ENCODE measurements at regions not wholly inside any gene's neighbourhood (a gene's known extent, or its start where the extent isn't known, plus 50 kb on each side); places are given as distances from the start of the nearest gene placed in this dataset.

DNA sequence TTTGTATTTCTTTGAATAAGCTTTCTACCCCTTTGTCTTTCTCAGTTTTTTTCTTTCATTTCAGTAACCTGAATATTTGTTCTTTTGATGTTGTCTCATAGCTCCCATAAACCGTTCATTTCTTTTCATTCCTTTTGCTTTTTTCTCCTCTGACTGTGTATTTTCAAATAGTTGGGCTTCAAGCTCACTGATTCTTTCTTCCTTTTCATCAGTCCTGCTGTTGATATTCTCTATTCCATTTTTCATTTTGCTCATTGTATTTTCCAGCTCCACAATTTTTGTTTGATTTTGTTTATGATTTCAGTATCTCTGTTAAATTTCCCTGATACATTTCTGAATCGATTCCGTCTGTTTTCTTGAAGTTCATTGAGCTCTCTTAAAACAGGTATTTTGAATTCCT is 129.6 kb upstream of the NUDT6 start:
- Histone ChIP-seq H3K36me3 (ENCODE audit: control insufficient read depth in 2 of 2, extremely low read depth in 1 of 2, insufficient read depth in 2 of 2, low read length in 2 of 2) (no peaks in the 10 kb centered on the region), H3K4me3 (ENCODE audit: control insufficient read depth in 2 of 3, extremely low read depth in 1 of 3, insufficient read depth in 2 of 3, low read depth in 1 of 3, low read length in 3 of 3) (no peak overlapping the region), H3K27me3 (ENCODE audit: control insufficient read depth, extremely low read depth, insufficient read depth, low read length) (no peaks in the 10 kb centered on the region), H3K27ac (ENCODE audit: control insufficient read depth, insufficient read depth, low read length) (no peak overlapping the region), H3K9me3 (ENCODE audit: control insufficient read depth, low read depth, low read length) (no peaks in the 10 kb centered on the region), H3K4me2 (ENCODE audit: control insufficient read depth, extremely low read depth, insufficient read depth, low read depth, low read length) (no peak overlapping the region), H3K9ac (ENCODE audit: control insufficient read depth, extremely low read depth, insufficient read depth, low read length) (no peak overlapping the region), H3K9me1 (ENCODE audit: control insufficient read depth, extremely low read depth, insufficient read depth, low read length) (no peaks in the 10 kb centered on the region), H2AFZ (ENCODE audit: control insufficient read depth, low read length) (no peak overlapping the region), H3K79me2 (ENCODE audit: control insufficient read depth, insufficient read depth, low read length) (no peaks in the 10 kb centered on the region), H3K4me1 (ENCODE audit: control insufficient read depth, extremely low read depth, insufficient read depth, low read length) (peaks cover 8% of the 10 kb centered on the region), H4K20me1 (ENCODE audit: control insufficient read depth, extremely low read depth, insufficient read depth, low read length) (no peaks in the 10 kb centered on the region)
- no peak for DNase-seq (ENCODE audit: low read depth, low spot score)
- FAIRE-seq = no peak
- TF ChIP-seq CTCF (optimal IDR thresholded peaks at IDR 0.05 in 1 of 3, IDR thresholded peaks at IDR 0.05 in 1 of 3, conservative IDR thresholded peaks at IDR 0.05 in 1 of 3; ENCODE audit: extremely low read depth in 1 of 3, insufficient read depth in 2 of 3, low read length in 3 of 3) = no peak
- no peak for TF ChIP-seq EZH2 (IDR thresholded peaks at IDR 0.05; ENCODE audit: low read length)
- dilution Hi-C loops (cut with MboI; ENCODE audit: extremely low pct_ligation_motif_present, low sequenced_read_pairs) = no loop called here

- Histone ChIP-seq H3K4me3 (ENCODE audit: control insufficient read depth in 2 of 3, extremely low read depth in 1 of 3, insufficient read depth in 2 of 3, low read depth in 1 of 3, low read length in 3 of 3) (no peak overlapping the region), H3K4me2 (ENCODE audit: control insufficient read depth, extremely low read depth, insufficient read depth, low read depth, low read length) (no peak overlapping the region), H3K9me3 (ENCODE audit: control insufficient read depth, low read depth, low read length) (no peaks in the 10 kb centered on the region), H3K9ac (ENCODE audit: control insufficient read depth, extremely low read depth, insufficient read depth, low read length) (no peak overlapping the region), H3K36me3 (ENCODE audit: control insufficient read depth in 2 of 2, extremely low read depth in 1 of 2, insufficient read depth in 2 of 2, low read length in 2 of 2) (no peaks in the 10 kb centered on the region), H2AFZ (ENCODE audit: control insufficient read depth, low read length) (no peak overlapping the region), H3K27ac (ENCODE audit: control insufficient read depth, insufficient read depth, low read length) (no peak overlapping the region), H3K79me2 (ENCODE audit: control insufficient read depth, insufficient read depth, low read length) (no peaks in the 10 kb centered on the region), H3K4me1 (ENCODE audit: control insufficient read depth, extremely low read depth, insufficient read depth, low read length) (peaks cover 8% of the 10 kb centered on the region), H4K20me1 (ENCODE audit: control insufficient read depth, extremely low read depth, insufficient read depth, low read length) (no peaks in the 10 kb centered on the region), H3K9me1 (ENCODE audit: control insufficient read depth, extremely low read depth, insufficient read depth, low read length) (no peaks in the 10 kb centered on the region), H3K27me3 (ENCODE audit: control insufficient read depth, extremely low read depth, insufficient read depth, low read length) (no peaks in the 10 kb centered on the region)
- FAIRE-seq (no peak), DNase-seq (ENCODE audit: low read depth, low spot score) (no peak)
- dilution Hi-C loops (cut with MboI; ENCODE audit: extremely low pct_ligation_motif_present, low sequenced_read_pairs) = no loop called here
- no peak for TF ChIP-seq EZH2 (IDR thresholded peaks at IDR 0.05; ENCODE audit: low read length)
- TF ChIP-seq CTCF (optimal IDR thresholded peaks at IDR 0.05 in 1 of 3, IDR thresholded peaks at IDR 0.05 in 1 of 3, conservative IDR thresholded peaks at IDR 0.05 in 1 of 3; ENCODE audit: extremely low read depth in 1 of 3, insufficient read depth in 2 of 3, low read length in 3 of 3) = no peak
Measured at GRCh38 chr4:123055943-123056342, 133.5 kb upstream of the NUDT6 start.

Measured in keratinocyte (primary cell).